ENCODE measurements at regions not wholly inside any gene's neighbourhood (a gene's known extent, or its start where the extent isn't known, plus 50 kb on each side); places are given as distances from the start of the nearest gene placed in this dataset.
"Not testable (repeated sequence)": the region's sequence is repeated elsewhere in the genome, so short reads cannot be mapped to it uniquely, and the experiment has no call there.

GRCh38 chrX:112997991-112998390, 157.4 kb upstream of the AMOT start:
- DNase-seq = no peak

GRCh38 chrX:112991801-112992200, 151.2 kb upstream of the AMOT start:
- no peak for DNase-seq

GRCh38 chrX:112979879-112980278, 139.2 kb upstream of the AMOT start:
- DNase-seq = no peak

GRCh38 chrX:112968351-112969133, 127.9 kb upstream of the AMOT start:
- DNase-seq = no peak

GRCh38 chrX:112967903-112968302, 127.3 kb upstream of the AMOT start:
- no peak for DNase-seq

GRCh38 chrX:112967341-112967740, 126.7 kb upstream of the AMOT start:
- DNase-seq = no peak

GRCh38 chrX:112961981-112962380, 121.3 kb upstream of the AMOT start:
- DNase-seq = no peak

GRCh38 chrX:112947981-112948615, 107.5 kb upstream of the AMOT start:
- no peak for DNase-seq

- no peak for DNase-seq
Measured at GRCh38 chrX:112946227-112946626, 105.6 kb upstream of the AMOT start.

- no peak for DNase-seq
Measured at GRCh38 chrX:112945826-112946225, 105.2 kb upstream of the AMOT start.

GRCh38 chrX:112941209-112941837, 100.7 kb upstream of the AMOT start:
- DNase-seq = no peak

GRCh38 chrX:112935029-112935428, 94.4 kb upstream of the AMOT start:
- no peak for DNase-seq

- DNase-seq = no peak
Measured at GRCh38 chrX:112931900-112932299, 91.3 kb upstream of the AMOT start.

- DNase-seq = no peak
Measured at GRCh38 chrX:112931478-112931877, 90.8 kb upstream of the AMOT start.

- not testable (repeated sequence) for DNase-seq
Measured at GRCh38 chrX:112923381-112923780, 82.8 kb upstream of the AMOT start.

- DNase-seq = no peak
Measured at GRCh38 chrX:112913807-112914206, 73.2 kb upstream of the AMOT start.

- DNase-seq = no peak
Measured at GRCh38 chrX:112910418-112910817, 69.8 kb upstream of the AMOT start.

- DNase-seq = no peak
Measured at GRCh38 chrX:112901869-112902725, 61.5 kb upstream of the AMOT start.

GRCh38 chrX:112896051-112896450, 55.4 kb upstream of the AMOT start:
- no peak for DNase-seq
